ENCODE measurements at regions not wholly inside any gene's neighbourhood (a gene's known extent, or its start where the extent isn't known, plus 50 kb on each side); places are given as distances from the start of the nearest gene placed in this dataset.

GRCh38 chr5:4108690-4109089, 513.1 kb downstream of the IRX1 start:
- DNase-seq (ENCODE audit: low spot score): no peak

GRCh38 chr5:4113426-4113825, 517.8 kb downstream of the IRX1 start:
- DNase-seq (ENCODE audit: low spot score): no peak

GRCh38 chr5:4113905-4114304, 518.3 kb downstream of the IRX1 start:
- DNase-seq (ENCODE audit: low spot score): no peak

GRCh38 chr5:4114452-4114851, 518.8 kb downstream of the IRX1 start:
- no peak for DNase-seq (ENCODE audit: low spot score)

GRCh38 chr5:4116834-4117233, 521.2 kb downstream of the IRX1 start:
- no peak for DNase-seq (ENCODE audit: low spot score)

GRCh38 chr5:4124221-4124970, 528.8 kb downstream of the IRX1 start:
- DNase-seq (ENCODE audit: low spot score): no peak

GRCh38 chr5:4128994-4129393, 533.4 kb downstream of the IRX1 start:
- DNase-seq (ENCODE audit: low spot score): no peak

- no peak for DNase-seq (ENCODE audit: low spot score)
Observed at GRCh38 chr5:4129523-4129922, 533.9 kb downstream of the IRX1 start.

- DNase-seq (ENCODE audit: low spot score): no peak
Observed at GRCh38 chr5:4130819-4131218, 535.2 kb downstream of the IRX1 start.

- no peak for DNase-seq (ENCODE audit: low spot score)
Observed at GRCh38 chr5:4137781-4138180, 542.1 kb downstream of the IRX1 start.

GRCh38 chr5:4142842-4143241, 547.2 kb downstream of the IRX1 start:
- no peak for DNase-seq (ENCODE audit: low spot score)

GRCh38 chr5:4144411-4145007, 548.9 kb downstream of the IRX1 start:
- no peak for DNase-seq (ENCODE audit: low spot score)

GRCh38 chr5:4145511-4145910, 549.9 kb downstream of the IRX1 start:
- no peak for DNase-seq (ENCODE audit: low spot score)

- no peak for DNase-seq (ENCODE audit: low spot score)
Observed at GRCh38 chr5:4148009-4148408, 552.4 kb downstream of the IRX1 start.

GRCh38 chr5:4150067-4150466, 554.4 kb downstream of the IRX1 start:
- no peak for DNase-seq (ENCODE audit: low spot score)

- no peak for DNase-seq (ENCODE audit: low spot score)
Observed at GRCh38 chr5:4156153-4156552, 560.5 kb downstream of the IRX1 start.

GRCh38 chr5:4156889-4157288, 561.3 kb downstream of the IRX1 start:
- no peak for DNase-seq (ENCODE audit: low spot score)

- DNase-seq (ENCODE audit: low spot score): no peak
Observed at GRCh38 chr5:4158750-4159447, 563.3 kb downstream of the IRX1 start.

GRCh38 chr5:4159681-4160080, 564.0 kb downstream of the IRX1 start:
- DNase-seq (ENCODE audit: low spot score): no peak

GRCh38 chr5:4164167-4164566, 568.5 kb downstream of the IRX1 start:
- no peak for DNase-seq (ENCODE audit: low spot score)

GRCh38 chr5:4180703-4181102, 585.1 kb downstream of the IRX1 start:
- DNase-seq (ENCODE audit: low spot score): no peak

- DNase-seq (ENCODE audit: low spot score): no peak
Observed at GRCh38 chr5:4182144-4182543, 586.5 kb downstream of the IRX1 start.

- no peak for DNase-seq (ENCODE audit: low spot score)
Observed at GRCh38 chr5:4185127-4185526, 589.5 kb downstream of the IRX1 start.
